Trophoblast cell (in vitro differentiated cells and primary cell): ENCODE measurements at regions not wholly inside any gene's neighbourhood (a gene's known extent, or its start where the extent isn't known, plus 50 kb on each side); places are given as distances from the start of the nearest gene placed in this dataset.

Experiments
- DNase-seq, 2 donors: peaks; one replicate each; pipeline ENCODE4 v3.0.0-alpha.2; 2016
- H2AFZ ChIP-seq: 2 replicates; pipeline ENCODE4 v1.6.1; 2013; ENCODE audit warnings: low read length, moderate library complexity, mild to moderate bottlenecking; ENCODE audit not compliant: insufficient read depth, poor library complexity
- H2AK5ac ChIP-seq: 2 replicates; pipeline ENCODE4 v1.6.1; 2013; ENCODE audit warnings: mild to moderate bottlenecking, low read length
- H2BK120ac ChIP-seq: 2 replicates; pipeline ENCODE4 v1.6.1; 2013; ENCODE audit warnings: low read length, mild to moderate bottlenecking, moderate library complexity; ENCODE audit not compliant: insufficient read depth, poor library complexity
- H2BK12ac ChIP-seq: 2 replicates; pipeline ENCODE4 v1.6.1; 2013; ENCODE audit warnings: mild to moderate bottlenecking, low read length, moderate library complexity
- H2BK5ac ChIP-seq: 2 replicates; pipeline ENCODE4 v1.6.1; 2013; ENCODE audit warnings: low read length, low read depth, moderate library complexity, mild to moderate bottlenecking; ENCODE audit not compliant: poor library complexity
- H3K14ac ChIP-seq: 2 replicates; pipeline ENCODE4 v1.6.1; 2013; ENCODE audit warnings: mild to moderate bottlenecking, low read length
- H3K18ac ChIP-seq: 2 replicates; pipeline ENCODE4 v1.6.1; 2013; ENCODE audit warnings: mild to moderate bottlenecking, low read length
- H3K23ac ChIP-seq: 2 replicates; pipeline ENCODE4 v1.6.1; 2013; ENCODE audit warnings: low read length
- H3K27ac ChIP-seq: 2 replicates; pipeline ENCODE4 v1.5.1; 2013; ENCODE audit warnings: low read depth, mild to moderate bottlenecking, inconsistent platforms, low read length, moderate library complexity
- H3K27me3 ChIP-seq: 2 replicates; pipeline ENCODE4 v1.6.1; 2013; ENCODE audit warnings: inconsistent platforms, mild to moderate bottlenecking, low read length, moderate library complexity; ENCODE audit not compliant: insufficient read depth
- H3K36me3 ChIP-seq, 2 experiments: 1 replicate in 1 of 2; 2 replicates in 1 of 2; pipeline ENCODE4 v1.6.1; 2013; ENCODE audit warnings: low read length in 2 of 2, mild to moderate bottlenecking in 2 of 2, moderate library complexity in 1 of 2; ENCODE audit not compliant: insufficient read depth in 2 of 2, control insufficient read depth in 1 of 2
- H3K4ac ChIP-seq: 2 replicates; pipeline ENCODE4 v1.6.1; 2013; ENCODE audit warnings: low read depth, mild to moderate bottlenecking, low read length, moderate library complexity
- H3K4me1 ChIP-seq, 2 experiments: 1 replicate in 1 of 2; 2 replicates in 1 of 2; pipeline ENCODE4 v1.6.1; 2013; ENCODE audit warnings: low read length in 2 of 2, mild to moderate bottlenecking in 2 of 2, moderate library complexity in 1 of 2; ENCODE audit not compliant: insufficient read depth in 2 of 2, control insufficient read depth in 1 of 2
- H3K4me2 ChIP-seq: 2 replicates; pipeline ENCODE4 v1.6.1; 2013; ENCODE audit warnings: inconsistent platforms, mild to moderate bottlenecking, low read length, moderate library complexity
- H3K4me3 ChIP-seq: 2 replicates; pipeline ENCODE4 v1.5.1; 2013; ENCODE audit warnings: mild to moderate bottlenecking, low read depth, low read length, inconsistent platforms
- H3K79me1 ChIP-seq: one replicate; pipeline ENCODE4 v1.6.1; 2013; ENCODE audit warnings: low read length
- H3K79me2 ChIP-seq: 2 replicates; pipeline ENCODE4 v1.6.1; 2013; ENCODE audit warnings: low read length, mild to moderate bottlenecking; ENCODE audit not compliant: control insufficient read depth, insufficient read depth, poor library complexity
- H3K9ac ChIP-seq: 2 replicates; pipeline ENCODE4 v1.6.1; 2013; ENCODE audit warnings: mild to moderate bottlenecking, low read length
- H3K9me3 ChIP-seq: 2 replicates; pipeline ENCODE4 v1.6.1; 2013; ENCODE audit warnings: low read depth, mild to moderate bottlenecking, control low read depth, inconsistent platforms, low read length; ENCODE audit not compliant: insufficient read depth
- H4K12ac ChIP-seq: 2 replicates; pipeline ENCODE4 v1.6.1; 2013; ENCODE audit warnings: low read depth, mild to moderate bottlenecking, low read length, moderate library complexity
- H4K8ac ChIP-seq: 2 replicates; pipeline ENCODE4 v1.6.1; 2013; ENCODE audit warnings: low read depth, mild to moderate bottlenecking, low read length, moderate library complexity
- H4K91ac ChIP-seq: one replicate; pipeline ENCODE4 v1.6.1; 2013; ENCODE audit warnings: low read depth, mild to moderate bottlenecking, low read length, moderate library complexity
- WGBS: extraction: QIAGEN DNeasy Blood & Tissue Kit; methylation state at CpG from one replicate; pipeline ENCODE4 v1.1.7; 2013; ENCODE audit warnings: missing lambda C conversion rate; ENCODE audit not compliant: insufficient read length, insufficient coverage; ENCODE audit errors: extremely low coverage; 5-methylcytosine and 5-hydroxymethylcytosine counted together

GRCh38 chr6:140178520-140178919 lies 804.1 kb upstream of the CITED2 start:
- no peaks in the 10 kb centered on the region for H3K36me3 ChIP-seq
- DNase-seq: no peak
- no peak overlapping the region for H3K4me2 ChIP-seq
- no peak overlapping the region for H2AK5ac ChIP-seq
- no peak overlapping the region for H4K8ac ChIP-seq
- H3K79me1 ChIP-seq: no peaks in the 10 kb centered on the region
- no peak overlapping the region for H4K91ac ChIP-seq
- no peak overlapping the region for H3K14ac ChIP-seq
- H3K79me2 ChIP-seq: no peaks in the 10 kb centered on the region
- H2BK120ac ChIP-seq: no peak overlapping the region
- H3K4ac ChIP-seq: no peak overlapping the region
- no peaks in the 10 kb centered on the region for H3K27me3 ChIP-seq
- H3K9ac ChIP-seq: no peak overlapping the region
- no CpG with 5 or more reads among the region's 1 CpG for WGBS
- H3K4me1 ChIP-seq: no peaks in the 10 kb centered on the region
- no peak overlapping the region for H2BK12ac ChIP-seq
- H3K4me3 ChIP-seq: no peak overlapping the region
- H2AFZ ChIP-seq: no peak overlapping the region
- H3K9me3 ChIP-seq: no peaks in the 10 kb centered on the region
- H4K12ac ChIP-seq: no peak overlapping the region
- no peak overlapping the region for H2BK5ac ChIP-seq
- H3K27ac ChIP-seq: no peak overlapping the region
- no peak overlapping the region for H3K23ac ChIP-seq
- no peak overlapping the region for H3K18ac ChIP-seq

GRCh38 chr6:140176306-140176705 lies 801.9 kb upstream of the CITED2 start:
- H3K79me1 ChIP-seq: no peaks in the 10 kb centered on the region
- no peaks in the 10 kb centered on the region for H3K4me1 ChIP-seq
- no peaks in the 10 kb centered on the region for H3K79me2 ChIP-seq
- no peak overlapping the region for H4K12ac ChIP-seq
- H2AFZ ChIP-seq: no peak overlapping the region
- no peak overlapping the region for H2BK12ac ChIP-seq
- H3K14ac ChIP-seq: no peak overlapping the region
- H3K4ac ChIP-seq: no peak overlapping the region
- no peak overlapping the region for H3K9ac ChIP-seq
- H3K4me3 ChIP-seq: no peak overlapping the region
- no peak overlapping the region for H4K91ac ChIP-seq
- H3K9me3 ChIP-seq: no peaks in the 10 kb centered on the region
- no peaks in the 10 kb centered on the region for H3K36me3 ChIP-seq
- no peak for DNase-seq
- no peak overlapping the region for H3K18ac ChIP-seq
- no CpG with 5 or more reads among the region's 1 CpG for WGBS
- H4K8ac ChIP-seq: no peak overlapping the region
- H3K4me2 ChIP-seq: no peak overlapping the region
- H3K23ac ChIP-seq: no peak overlapping the region
- no peak overlapping the region for H2BK120ac ChIP-seq
- no peak overlapping the region for H3K27ac ChIP-seq
- H3K27me3 ChIP-seq: no peaks in the 10 kb centered on the region
- H2AK5ac ChIP-seq: no peak overlapping the region
- H2BK5ac ChIP-seq: no peak overlapping the region

GRCh38 chr6:140175486-140175885 lies 801.0 kb upstream of the CITED2 start:
- H4K12ac ChIP-seq: no peak overlapping the region
- no CpG with 5 or more reads among the region's 1 CpG for WGBS
- no peak overlapping the region for H3K27ac ChIP-seq
- no peak overlapping the region for H2AK5ac ChIP-seq
- H3K9ac ChIP-seq: no peak overlapping the region
- no peak overlapping the region for H3K23ac ChIP-seq
- no peaks in the 10 kb centered on the region for H3K4me1 ChIP-seq
- no peak overlapping the region for H3K18ac ChIP-seq
- no peak overlapping the region for H3K4me2 ChIP-seq
- H2BK120ac ChIP-seq: no peak overlapping the region
- H2BK12ac ChIP-seq: no peak overlapping the region
- H4K91ac ChIP-seq: no peak overlapping the region
- H4K8ac ChIP-seq: no peak overlapping the region
- H3K36me3 ChIP-seq: peaks cover 0 to 2% of the 10 kb centered on the region in 2 experiments
- no peaks in the 10 kb centered on the region for H3K27me3 ChIP-seq
- no peaks in the 10 kb centered on the region for H3K9me3 ChIP-seq
- no peak overlapping the region for H2AFZ ChIP-seq
- H3K4me3 ChIP-seq: no peak overlapping the region
- no peaks in the 10 kb centered on the region for H3K79me1 ChIP-seq
- no peak overlapping the region for H3K4ac ChIP-seq
- H3K14ac ChIP-seq: no peak overlapping the region
- H2BK5ac ChIP-seq: no peak overlapping the region
- no peak for DNase-seq
- no peaks in the 10 kb centered on the region for H3K79me2 ChIP-seq

- Histone ChIP-seq H3K27me3 (no peaks in the 10 kb centered on the region), H2AK5ac (no peak overlapping the region), H2BK120ac (no peak overlapping the region), H3K4ac (no peak overlapping the region), H2AFZ (no peak overlapping the region), H3K36me3 (peaks cover 0 to 2% of the 10 kb centered on the region in 2 experiments), H3K4me1 (no peaks in the 10 kb centered on the region), H2BK5ac (no peak overlapping the region), H3K9me3 (no peaks in the 10 kb centered on the region), H3K27ac (no peak overlapping the region), H4K91ac (no peak overlapping the region), H3K14ac (no peak overlapping the region), H4K8ac (no peak overlapping the region), H3K79me1 (no peaks in the 10 kb centered on the region), H3K23ac (no peak overlapping the region), H3K4me3 (no peak overlapping the region), H4K12ac (no peak overlapping the region), H3K9ac (no peak overlapping the region), H3K18ac (no peak overlapping the region), H3K79me2 (no peaks in the 10 kb centered on the region), H2BK12ac (no peak overlapping the region), H3K4me2 (no peak overlapping the region)
- peak; percentile 88 to 98 for DNase-seq
- WGBS: no CpG with 5 or more reads among the region's 2 CpGs
Observed at GRCh38 chr6:140174524-140174923, 800.1 kb upstream of the CITED2 start.
